Daoy (cell line): ENCODE measurements at regions not wholly inside any gene's neighbourhood (a gene's known extent, or its start where the extent isn't known, plus 50 kb on each side); places are given as distances from the start of the nearest gene placed in this dataset.
"Not testable (repeated sequence)": the region's sequence is repeated elsewhere in the genome, so short reads cannot be mapped to it uniquely, and the experiment has no call there.

Source experiments
- DNase-seq: peaks from one replicate; pipeline ENCODE4 v3.0.0-alpha.2; 2015; ENCODE audit warnings: low read depth

DNA sequence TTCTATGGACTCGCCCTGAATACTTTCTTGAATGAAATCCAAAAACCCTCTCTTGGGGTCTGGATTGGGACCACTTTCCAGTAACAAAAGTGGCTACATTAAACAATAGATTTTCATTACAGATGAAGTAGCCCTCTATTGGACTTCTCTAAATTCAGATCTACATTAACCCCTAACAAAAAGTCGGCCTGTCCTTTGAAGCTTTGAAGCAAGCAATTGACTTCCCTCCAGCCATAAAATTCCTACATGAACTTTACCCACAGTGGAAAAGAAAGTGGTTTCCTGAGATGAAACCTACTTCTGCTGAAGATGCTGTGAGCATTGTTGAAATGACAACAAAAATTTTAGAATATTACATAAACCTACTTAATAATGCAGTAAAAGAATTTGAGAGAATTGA lies 967.1 kb upstream of the ROBO1 start:
- no peak for DNase-seq

DNA sequence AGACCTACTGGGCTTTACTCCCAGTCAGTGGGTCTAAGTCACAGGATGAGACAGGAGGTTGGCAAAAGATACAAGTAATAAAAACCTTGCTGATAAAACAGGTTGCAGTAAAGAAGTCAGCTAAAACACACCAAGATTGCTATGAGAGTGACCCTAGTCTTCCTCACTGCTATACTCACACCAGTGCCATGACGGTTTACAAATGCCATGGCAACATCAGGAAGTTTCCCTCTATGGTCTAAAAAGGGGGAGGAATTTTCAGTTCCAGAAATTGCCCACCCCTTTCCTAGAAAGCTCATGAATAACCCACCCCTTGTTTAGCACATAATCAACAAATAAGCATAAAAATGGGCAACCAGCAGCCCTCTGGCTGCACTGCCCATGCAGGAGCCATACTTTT lies 966.7 kb upstream of the ROBO1 start:
- DNase-seq = no peak

- DNase-seq = peak; percentile 57
These were observed 965.9 kb upstream of the ROBO1 start for GRCh38 chr3:80733522-80734176.

- DNase-seq = not testable (repeated sequence)
These were observed 959.8 kb upstream of the ROBO1 start for GRCh38 chr3:80727561-80727960.

GRCh38 chr3:80709597-80710322 lies 942.0 kb upstream of the ROBO1 start:
- DNase-seq = not testable (repeated sequence)

- no peak for DNase-seq
These were observed 937.5 kb upstream of the ROBO1 start for GRCh38 chr3:80705290-80705689.

DNA sequence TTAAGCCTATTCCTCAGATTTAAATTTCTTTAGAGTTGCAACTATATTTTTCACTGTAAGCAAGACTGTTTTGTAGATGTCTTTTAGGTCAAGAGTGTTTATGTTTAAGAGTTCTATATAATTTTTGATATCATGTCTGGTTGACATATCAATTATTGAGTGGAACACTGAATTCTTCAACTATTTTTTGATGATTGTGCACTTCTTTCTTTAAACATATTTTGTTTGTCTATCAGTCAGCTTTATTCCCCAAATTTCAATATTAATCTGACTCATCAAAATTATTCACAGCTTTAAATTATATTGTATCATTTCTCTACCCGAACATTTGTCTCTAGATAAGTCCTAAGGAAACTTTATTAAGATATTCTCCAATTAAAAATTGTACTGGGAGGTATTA lies 933.6 kb upstream of the ROBO1 start:
- DNase-seq = no peak

GRCh38 chr3:80697291-80697690 lies 929.5 kb upstream of the ROBO1 start:
- no peak for DNase-seq

DNA sequence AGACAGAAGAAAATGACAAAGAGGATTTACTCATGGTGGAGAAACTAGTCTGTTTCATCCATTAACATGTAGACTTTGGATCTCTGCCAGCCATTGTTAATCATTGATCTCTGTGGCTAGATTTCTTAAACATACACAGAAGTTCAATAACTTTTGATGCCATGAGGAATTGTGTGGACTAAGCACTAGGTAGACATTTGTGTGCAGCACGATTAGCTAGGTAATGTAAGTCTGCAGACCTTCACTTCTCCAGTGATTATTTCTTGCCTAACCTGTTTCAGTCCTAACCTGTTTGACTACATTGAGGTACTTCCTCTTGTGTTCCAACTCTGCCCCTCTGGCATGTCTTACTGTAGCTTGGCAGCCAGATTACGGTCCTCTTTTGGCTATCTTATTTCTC lies 928.5 kb upstream of the ROBO1 start:
- DNase-seq = no peak

GRCh38 chr3:80688814-80689213 lies 921.0 kb upstream of the ROBO1 start:
- peak; percentile 2 for DNase-seq

GRCh38 chr3:80682951-80683350 lies 915.2 kb upstream of the ROBO1 start:
- no peak for DNase-seq

DNA sequence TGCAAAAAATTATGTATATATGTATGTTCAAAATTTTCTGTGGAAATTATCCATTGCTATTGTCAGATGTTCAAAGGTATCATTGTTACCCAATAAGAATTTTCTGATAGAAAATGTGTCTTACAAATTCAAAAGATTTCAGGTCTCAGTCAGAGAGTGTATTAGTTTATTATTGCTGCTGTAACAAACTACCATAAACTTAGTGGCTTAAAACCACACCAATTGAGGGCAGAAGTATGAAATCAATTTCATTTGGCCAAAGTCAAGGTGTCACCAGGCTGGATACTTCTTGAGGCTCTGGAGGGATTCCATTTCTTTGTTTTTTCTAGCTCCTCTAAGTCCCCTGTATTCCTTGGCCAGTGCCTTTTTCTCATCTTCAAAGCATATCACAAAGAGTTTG lies 914.4 kb upstream of the ROBO1 start:
- DNase-seq = no peak

DNA sequence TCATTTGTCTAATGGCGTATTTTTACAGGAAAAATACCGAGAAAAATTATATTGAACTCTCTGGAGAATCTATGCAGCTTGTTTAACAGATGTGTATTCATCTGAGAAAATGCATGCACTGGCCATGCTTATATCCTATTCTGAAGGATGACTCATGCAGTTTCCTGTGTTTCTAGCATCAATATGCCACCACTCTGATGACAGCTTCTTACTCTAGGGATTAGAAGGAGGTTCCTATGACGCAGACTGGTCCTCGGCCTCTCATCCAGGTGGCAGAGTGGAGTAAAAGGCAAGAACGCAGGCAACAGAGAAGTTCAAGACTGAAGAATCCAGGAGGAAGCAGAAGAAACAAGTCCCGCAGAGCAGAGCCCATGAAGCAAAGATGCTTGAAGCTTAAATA lies 910.0 kb upstream of the ROBO1 start:
- DNase-seq = peak; percentile 35

- no peak for DNase-seq
These were observed 909.1 kb upstream of the ROBO1 start for GRCh38 chr3:80676866-80677265.

- DNase-seq = no peak
These were observed 908.5 kb upstream of the ROBO1 start for GRCh38 chr3:80676261-80676660.

DNA sequence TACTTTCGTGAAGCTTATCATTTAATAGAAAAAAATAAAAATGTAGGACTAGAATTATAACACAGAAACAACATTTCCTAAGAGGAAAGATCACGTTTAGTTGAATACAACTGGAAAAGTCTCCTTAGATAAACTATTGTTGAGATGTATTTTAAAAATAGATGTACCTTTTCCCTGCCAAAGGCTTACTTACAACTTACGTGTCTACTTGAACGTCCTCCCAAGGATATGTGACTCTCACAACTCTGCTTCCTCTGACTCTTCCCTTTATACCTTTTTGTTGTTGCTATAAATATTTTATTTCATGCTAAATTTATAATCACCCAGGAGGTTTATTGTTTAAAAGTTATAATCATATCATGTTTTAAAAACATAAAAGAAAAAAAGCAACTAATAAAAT lies 908.0 kb upstream of the ROBO1 start:
- DNase-seq = no peak

GRCh38 chr3:80668600-80669294 lies 900.9 kb upstream of the ROBO1 start:
- DNase-seq = no peak

DNA sequence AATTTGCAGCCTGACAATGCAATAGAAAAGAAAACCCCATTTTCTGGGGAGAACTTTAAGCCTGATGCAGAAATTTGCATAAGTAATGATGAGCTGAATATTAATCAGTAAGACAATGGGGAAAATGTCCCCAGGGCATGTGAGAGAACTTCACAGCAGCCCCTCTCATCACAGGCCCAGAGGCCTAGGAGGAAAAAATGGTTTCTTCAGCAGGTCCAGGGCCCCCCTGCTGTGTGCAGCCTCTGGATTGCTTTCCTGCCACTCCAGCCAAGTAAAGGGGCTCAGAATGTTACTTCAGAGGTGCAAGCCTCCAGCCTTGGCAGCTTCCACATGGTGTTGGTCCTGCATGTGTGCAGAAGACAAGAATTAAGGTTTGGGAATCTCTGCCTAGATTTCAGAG lies 900.3 kb upstream of the ROBO1 start:
- no peak for DNase-seq

DNA sequence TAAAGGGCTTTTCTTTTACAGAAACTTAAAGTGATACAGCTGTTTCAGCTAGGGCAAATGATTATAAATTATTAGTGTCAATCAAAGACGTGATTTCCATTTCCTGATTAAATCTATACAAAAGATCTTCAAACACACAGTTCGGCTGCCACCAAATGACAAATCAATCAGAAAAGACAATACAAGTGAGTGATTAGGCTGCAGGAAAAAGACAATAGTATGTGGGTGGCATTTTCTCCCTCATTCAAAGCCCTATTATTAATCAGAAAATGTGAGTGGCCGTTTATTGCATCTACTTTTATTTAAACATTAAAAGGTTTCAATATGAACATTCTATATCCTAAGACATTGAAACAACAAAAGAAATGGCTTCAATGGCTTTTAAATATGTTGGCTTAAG lies 895.6 kb upstream of the ROBO1 start:
- no peak for DNase-seq

DNA sequence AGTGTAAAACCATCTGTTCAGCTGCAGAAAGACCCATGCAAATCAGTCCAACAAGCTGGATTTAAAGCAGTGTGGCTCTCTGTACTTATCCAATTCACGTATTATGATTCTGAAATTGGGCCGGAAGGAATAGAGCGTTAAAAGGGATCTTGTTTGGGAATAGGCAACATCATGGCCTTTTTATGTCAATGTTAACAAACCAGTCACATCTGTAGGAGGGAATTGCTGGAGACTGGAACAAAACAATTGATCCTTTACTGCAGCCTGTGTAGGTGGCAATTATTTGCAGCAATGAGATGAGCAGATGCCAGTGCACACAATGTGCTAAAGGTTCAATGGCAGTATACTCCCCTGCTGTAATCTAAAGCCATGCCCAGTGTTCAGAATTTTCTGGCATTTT lies 887.4 kb upstream of the ROBO1 start:
- DNase-seq = no peak

GRCh38 chr3:80649170-80649569 lies 881.4 kb upstream of the ROBO1 start:
- no peak for DNase-seq

DNA sequence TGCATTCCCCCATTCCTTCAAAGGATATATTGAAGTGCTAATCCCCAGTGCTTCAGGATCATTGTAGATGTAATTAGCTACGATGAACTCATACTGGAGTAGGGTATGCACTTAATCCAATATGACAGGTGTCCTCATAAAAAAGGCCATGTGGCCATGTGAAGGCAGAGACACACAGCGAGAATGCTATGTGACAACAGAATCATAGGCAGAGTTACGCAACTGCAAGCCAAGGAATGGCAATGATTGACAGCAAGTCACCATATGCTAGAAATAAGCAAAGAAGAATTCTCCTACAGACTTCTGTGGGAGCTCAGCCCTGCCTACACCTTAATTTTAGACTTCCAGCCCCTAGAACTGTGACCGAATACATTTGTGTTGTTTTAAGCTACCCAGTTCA lies 875.6 kb upstream of the ROBO1 start:
- no peak for DNase-seq
